SK-N-MC (cell line): ENCODE measurements at regions not wholly inside any gene's neighbourhood (a gene's known extent, or its start where the extent isn't known, plus 50 kb on each side); places are given as distances from the start of the nearest gene placed in this dataset.

Source experiments
- DNase-seq: peaks from one replicate; pipeline ENCODE4 v3.0.0-alpha.2; 2011; ENCODE audit warnings: low read depth, low spot score
- H3K27ac ChIP-seq: fragments of 200-600 bp; sonication (generic); 2 replicates; pipeline ENCODE4 v1.5.1; 2016; ENCODE audit warnings: mixed run types
- H3K36me3 ChIP-seq: fragments of 200-600 bp; sonication (generic); 2 replicates; pipeline ENCODE4 v1.6.1; 2017; ENCODE audit warnings: antibody characterized with exemption, low read length, mixed read lengths; ENCODE audit not compliant: insufficient read depth
- H3K4me3 ChIP-seq: fragments of 200-600 bp; sonication (generic); 2 replicates; pipeline ENCODE4 v1.5.1; 2016
- H3K9ac ChIP-seq: fragments of 200-600 bp; sonication (generic); 2 replicates; pipeline ENCODE4 v1.8.0; 2017; ENCODE audit warnings: mixed run types, mixed read lengths; ENCODE audit not compliant: insufficient read length
- H3K9me3 ChIP-seq: fragments of 200-600 bp; sonication (generic); 2 replicates; pipeline ENCODE4 v1.6.1; 2017; ENCODE audit warnings: low read depth, mild to moderate bottlenecking, antibody characterized with exemption, low read length, moderate library complexity, mixed read lengths
- EZH2 ChIP-seq: fragments of 200-600 bp; sonication (generic); IDR thresholded peaks from one replicate; pipeline ENCODE4 v1.6.1; 2017; ENCODE audit warnings: antibody characterized with exemption
- FOXP2 ChIP-seq: optimal IDR thresholded peaks from 2 replicates; pipeline ENCODE3; 2011; ENCODE audit warnings: mild to moderate bottlenecking, moderate library complexity; ENCODE audit not compliant: insufficient read depth; ENCODE audit errors: extremely low read length, control extremely low read depth
- POLR2AphosphoS5 ChIP-seq: IDR thresholded peaks from 2 replicates; pipeline ENCODE4 v1.6.1; 2012; ENCODE audit warnings: mild to moderate bottlenecking, low read depth, low read length, borderline replicate concordance

DNA sequence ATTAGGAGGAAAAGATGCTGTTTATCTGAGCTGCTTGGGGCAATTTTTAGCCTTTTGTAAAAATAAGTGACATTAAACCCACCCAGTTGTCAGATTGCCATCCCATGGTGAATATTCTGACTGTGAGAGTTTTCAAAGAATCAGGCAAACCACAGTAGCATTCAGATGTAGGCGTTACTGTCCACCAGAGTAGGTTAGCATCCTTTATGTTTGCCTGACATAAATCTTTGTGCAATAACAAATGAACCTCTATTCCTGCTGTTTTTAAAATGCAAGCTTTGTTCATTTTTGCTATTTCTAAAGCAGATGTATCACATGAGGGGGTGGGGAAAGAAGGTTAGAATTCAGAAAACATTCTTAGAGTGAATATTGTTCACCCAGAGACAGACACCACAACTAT is 427.8 kb downstream of the CDH9 start:
- DNase-seq: no peak
- Histone ChIP-seq H3K4me3 (no peak overlapping the region), H3K9me3 (no peaks in the 10 kb centered on the region), H3K36me3 (no peaks in the 10 kb centered on the region), H3K27ac (no peak overlapping the region), H3K9ac (no peak overlapping the region)
- TF ChIP-seq EZH2 (no peak), POLR2AphosphoS5 (no peak), FOXP2 (no peak)

DNA sequence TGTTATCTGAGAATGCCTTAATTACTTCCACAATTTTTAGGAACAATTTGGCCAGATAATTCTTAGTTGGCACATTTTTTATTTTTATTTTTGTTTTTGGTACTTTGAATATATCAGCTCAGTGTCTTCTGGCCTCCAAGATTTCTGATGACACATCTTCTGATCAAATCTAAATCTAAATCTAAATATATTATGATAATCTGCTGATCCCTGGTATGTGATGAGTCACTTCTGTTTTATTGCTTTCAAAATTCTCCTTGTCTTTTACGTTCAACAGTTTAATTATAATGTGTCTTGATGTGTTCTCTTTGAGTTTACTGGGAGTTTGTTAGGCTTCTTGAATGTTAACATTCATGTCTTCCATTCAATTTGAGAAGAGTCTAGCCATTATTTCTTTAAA is 436.8 kb downstream of the CDH9 start:
- no peaks in the 10 kb centered on the region for H3K36me3 ChIP-seq
- H3K4me3 ChIP-seq: no peak overlapping the region
- H3K9me3 ChIP-seq: no peaks in the 10 kb centered on the region
- DNase-seq: no peak
- no peak overlapping the region for H3K9ac ChIP-seq
- TF ChIP-seq EZH2 (no peak), FOXP2 (no peak), POLR2AphosphoS5 (no peak)
- H3K27ac ChIP-seq: no peak overlapping the region

DNA sequence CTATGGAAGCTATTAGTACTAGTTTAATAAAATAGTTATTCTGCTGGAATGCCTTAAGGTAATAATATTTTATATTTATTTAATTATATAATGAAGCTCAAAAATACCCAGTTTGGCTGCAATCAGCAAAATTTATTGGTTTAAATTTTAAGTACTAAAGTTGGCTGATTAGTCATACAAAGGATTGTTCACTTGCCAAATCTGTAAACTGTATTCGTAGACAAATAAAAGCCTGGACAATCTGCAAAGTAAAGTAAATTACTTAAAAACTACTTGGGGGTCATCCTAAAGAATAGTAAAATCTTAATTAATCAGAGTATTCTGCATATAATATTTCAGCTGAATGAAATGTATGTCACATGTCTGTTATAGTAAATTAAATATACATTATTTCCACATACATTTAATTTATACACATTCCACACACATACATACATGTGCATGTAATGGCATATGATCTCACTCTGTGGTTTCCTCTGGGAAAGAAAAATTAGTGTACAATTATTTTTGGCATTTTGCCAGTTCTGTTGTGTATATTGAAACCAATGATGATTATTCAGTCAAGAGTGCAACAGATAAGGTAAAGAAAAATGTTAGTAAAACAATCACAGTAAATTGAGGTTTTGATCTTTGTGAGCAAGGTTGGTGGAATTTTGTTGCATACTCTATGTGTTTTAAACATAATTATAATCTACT is 455.9 kb downstream of the CDH9 start:
- DNase-seq: peak; percentile 6
- H3K4me3 ChIP-seq: no peak overlapping the region
- no peak overlapping the region for H3K27ac ChIP-seq
- H3K9ac ChIP-seq: no peak overlapping the region
- TF ChIP-seq FOXP2 (no peak), EZH2 (no peak), POLR2AphosphoS5 (no peak)
- H3K36me3 ChIP-seq: no peaks in the 10 kb centered on the region
- H3K9me3 ChIP-seq: no peaks in the 10 kb centered on the region

DNA sequence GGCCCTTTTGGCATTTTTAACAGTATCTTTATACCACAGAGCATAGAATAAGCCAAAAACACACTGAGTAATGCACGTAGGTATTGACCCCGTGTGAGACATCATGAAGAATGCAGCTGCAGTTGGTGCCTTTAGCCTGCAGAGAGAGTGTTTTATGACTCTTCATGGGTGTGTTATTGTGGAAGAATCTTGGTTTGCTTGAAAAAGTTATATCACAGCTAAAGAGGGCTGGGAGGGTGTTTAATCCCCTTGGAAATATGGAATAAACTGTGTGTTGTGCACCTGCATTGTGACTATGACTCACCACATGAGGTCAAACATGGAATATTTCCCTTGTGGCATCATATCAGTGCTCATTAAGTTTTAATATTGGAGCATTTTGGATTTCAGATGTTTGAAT is 458.7 kb downstream of the CDH9 start:
- no peaks in the 10 kb centered on the region for H3K36me3 ChIP-seq
- no peaks in the 10 kb centered on the region for H3K9me3 ChIP-seq
- no peak for DNase-seq
- TF ChIP-seq EZH2 (no peak), POLR2AphosphoS5 (no peak), FOXP2 (no peak)
- no peak overlapping the region for H3K9ac ChIP-seq
- H3K4me3 ChIP-seq: no peak overlapping the region
- no peak overlapping the region for H3K27ac ChIP-seq

DNA sequence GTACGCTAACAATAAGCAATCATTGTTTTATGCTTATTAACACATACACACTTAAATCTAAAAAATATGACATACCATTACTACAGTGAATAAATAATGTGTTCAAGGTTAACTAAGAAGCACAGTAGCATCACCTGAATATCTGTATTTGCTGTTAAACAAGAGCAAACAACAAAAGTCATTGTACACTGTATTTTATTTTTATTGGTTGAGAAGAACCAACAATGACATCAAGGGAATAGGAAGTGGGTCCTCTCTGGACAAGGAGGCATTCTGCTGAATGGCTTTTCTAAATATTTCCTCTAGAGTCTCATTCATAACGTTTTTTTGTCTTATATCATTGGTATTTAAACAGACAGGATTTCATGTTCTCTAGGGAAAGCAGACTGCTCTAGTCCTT is 460.4 kb downstream of the CDH9 start:
- H3K9ac ChIP-seq: no peak overlapping the region
- no peak for TF ChIP-seq FOXP2
- TF ChIP-seq EZH2: no peak
- TF ChIP-seq POLR2AphosphoS5: no peak
- no peaks in the 10 kb centered on the region for H3K36me3 ChIP-seq
- H3K4me3 ChIP-seq: no peak overlapping the region
- H3K9me3 ChIP-seq: no peaks in the 10 kb centered on the region
- no peak overlapping the region for H3K27ac ChIP-seq
- DNase-seq: no peak

DNA sequence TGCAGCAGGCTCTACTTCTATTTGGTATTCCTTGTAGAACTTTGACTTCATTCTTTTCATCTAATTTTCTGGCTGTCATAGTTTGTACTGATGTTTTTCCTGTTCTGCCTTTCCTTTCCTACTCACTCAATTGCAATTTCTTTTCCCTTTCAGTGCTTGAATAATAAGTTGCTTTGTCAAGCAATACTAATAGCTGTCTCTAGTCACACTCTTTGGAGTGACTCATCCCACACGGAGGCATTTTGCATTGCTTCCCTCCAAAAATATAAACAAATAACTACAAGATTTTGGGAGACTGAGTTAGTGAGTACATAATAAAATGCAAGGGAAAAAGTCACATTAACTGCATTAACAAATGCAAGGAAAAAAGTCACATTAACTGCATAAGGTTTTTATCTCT is 465.9 kb downstream of the CDH9 start:
- TF ChIP-seq EZH2 (no peak), POLR2AphosphoS5 (no peak), FOXP2 (no peak)
- H3K36me3 ChIP-seq: no peaks in the 10 kb centered on the region
- H3K27ac ChIP-seq: no peak overlapping the region
- no peak overlapping the region for H3K9ac ChIP-seq
- DNase-seq: no peak
- H3K9me3 ChIP-seq: no peaks in the 10 kb centered on the region
- H3K4me3 ChIP-seq: no peak overlapping the region

DNA sequence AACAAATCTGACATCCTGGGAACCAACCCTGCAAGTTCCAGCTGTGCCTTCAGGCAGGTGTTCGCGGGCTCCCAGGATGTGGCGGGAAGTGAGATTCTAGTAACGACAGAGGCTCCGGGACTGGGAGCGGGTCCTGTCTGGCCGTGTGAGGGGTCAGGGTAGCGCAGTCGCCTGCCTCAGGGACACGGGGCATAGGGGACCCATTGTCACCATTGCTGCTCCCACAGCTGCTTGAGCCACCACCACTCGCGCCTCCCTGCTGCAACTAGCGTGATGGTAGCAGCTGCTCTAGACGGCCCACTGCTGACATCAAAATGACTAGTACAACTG is 468.5 kb downstream of the CDH9 start:
- TF ChIP-seq POLR2AphosphoS5 (no peak), EZH2 (no peak), FOXP2 (no peak)
- no peak for DNase-seq
- Histone ChIP-seq H3K4me3 (no peak overlapping the region), H3K9me3 (no peaks in the 10 kb centered on the region), H3K36me3 (no peaks in the 10 kb centered on the region), H3K9ac (no peak overlapping the region), H3K27ac (no peak overlapping the region)

DNA sequence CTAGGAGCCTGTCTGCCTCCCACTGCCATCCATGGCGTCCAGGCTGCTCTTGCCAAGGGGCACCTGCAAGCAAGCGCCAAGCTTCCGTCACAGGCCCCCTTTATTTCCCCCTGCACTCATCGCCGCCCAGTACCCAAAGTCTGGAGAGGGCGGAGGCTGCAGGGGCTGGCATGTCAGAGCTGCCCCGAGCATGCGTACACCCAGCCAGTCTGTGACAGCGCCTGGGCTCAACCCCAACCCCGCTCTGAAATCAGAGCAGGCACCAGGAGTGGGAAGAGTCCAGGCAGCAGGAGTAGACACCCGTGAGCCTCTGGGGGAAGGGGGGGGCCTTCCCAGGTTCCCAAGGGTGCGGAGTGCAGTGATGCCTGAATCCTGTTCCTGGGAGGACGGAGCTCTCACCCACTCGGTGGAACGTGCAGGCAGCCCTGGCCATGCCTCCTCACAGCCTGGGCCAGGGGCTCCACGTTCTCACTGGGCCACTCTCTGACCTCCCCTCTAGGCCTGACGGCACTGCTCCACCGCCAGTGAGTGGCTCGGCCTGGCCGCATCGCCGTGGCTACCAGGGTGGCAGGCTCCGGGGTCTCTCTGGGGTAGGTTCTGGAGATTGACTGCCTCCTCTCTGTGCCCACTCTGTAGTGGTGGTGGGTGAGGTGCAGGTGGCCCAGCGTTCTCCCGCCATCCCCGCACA is 469.0 kb downstream of the CDH9 start:
- Histone ChIP-seq H3K9me3 (no peaks in the 10 kb centered on the region), H3K36me3 (no peaks in the 10 kb centered on the region), H3K9ac (no peak overlapping the region), H3K27ac (no peak overlapping the region), H3K4me3 (no peak overlapping the region)
- DNase-seq: no peak
- TF ChIP-seq POLR2AphosphoS5 (no peak), EZH2 (no peak), FOXP2 (no peak)

DNA sequence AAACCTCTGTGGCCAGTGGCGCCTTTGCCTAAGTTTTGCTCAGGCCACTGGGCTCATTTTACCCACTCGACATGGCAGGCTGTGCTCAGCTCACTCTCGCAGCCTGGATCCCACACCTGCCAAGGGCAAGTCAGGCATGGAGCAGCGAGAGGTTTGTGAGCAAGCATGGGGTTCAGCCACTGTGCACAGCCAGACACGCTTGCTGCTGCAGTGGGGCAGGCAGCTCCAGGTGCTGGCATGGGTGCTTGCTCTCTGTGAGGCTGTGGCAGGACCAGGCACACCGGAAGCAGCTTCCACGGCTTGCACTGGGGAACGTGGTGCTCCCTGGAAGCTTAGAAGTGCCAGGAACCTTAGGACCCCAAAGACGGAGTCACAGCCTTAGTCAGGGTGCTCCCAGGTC is 470.1 kb downstream of the CDH9 start:
- H3K9ac ChIP-seq: no peak overlapping the region
- no peak for TF ChIP-seq EZH2
- no peak for TF ChIP-seq POLR2AphosphoS5
- no peak for TF ChIP-seq FOXP2
- no peaks in the 10 kb centered on the region for H3K36me3 ChIP-seq
- H3K4me3 ChIP-seq: no peak overlapping the region
- H3K27ac ChIP-seq: no peak overlapping the region
- no peak for DNase-seq
- no peaks in the 10 kb centered on the region for H3K9me3 ChIP-seq
